Fibroblast of skin of abdomen (primary cell): ENCODE measurements at regions not wholly inside any gene's neighbourhood (a gene's known extent, or its start where the extent isn't known, plus 50 kb on each side); places are given as distances from the start of the nearest gene placed in this dataset.
"Not testable (repeated sequence)": the region's sequence is repeated elsewhere in the genome, so short reads cannot be mapped to it uniquely, and the experiment has no call there.

Source experiments
- DNase-seq: peaks from one replicate; pipeline ENCODE4 v3.0.0-alpha.2; 2013

DNA sequence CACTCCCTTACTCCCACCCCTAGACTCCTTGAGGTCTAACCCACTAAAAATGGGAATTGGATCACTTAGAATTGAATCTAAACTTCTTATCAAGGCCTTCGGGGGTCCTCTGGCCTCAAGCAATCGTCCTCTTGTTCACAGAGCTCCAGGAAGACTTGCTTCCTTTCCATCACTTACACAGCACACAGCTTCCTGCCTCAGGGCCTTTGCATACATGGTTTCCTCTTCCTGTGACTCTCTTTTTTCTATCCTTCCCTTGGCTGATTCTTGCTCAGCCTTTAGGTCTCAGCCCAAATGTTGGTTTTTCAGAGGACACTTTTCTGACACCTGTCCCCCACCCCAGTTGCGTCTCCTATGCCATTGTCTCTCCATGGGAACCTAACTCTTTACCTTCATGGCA lies 50.0 kb upstream of the ALDH1B1 start:
- DNase-seq = no peak

DNA sequence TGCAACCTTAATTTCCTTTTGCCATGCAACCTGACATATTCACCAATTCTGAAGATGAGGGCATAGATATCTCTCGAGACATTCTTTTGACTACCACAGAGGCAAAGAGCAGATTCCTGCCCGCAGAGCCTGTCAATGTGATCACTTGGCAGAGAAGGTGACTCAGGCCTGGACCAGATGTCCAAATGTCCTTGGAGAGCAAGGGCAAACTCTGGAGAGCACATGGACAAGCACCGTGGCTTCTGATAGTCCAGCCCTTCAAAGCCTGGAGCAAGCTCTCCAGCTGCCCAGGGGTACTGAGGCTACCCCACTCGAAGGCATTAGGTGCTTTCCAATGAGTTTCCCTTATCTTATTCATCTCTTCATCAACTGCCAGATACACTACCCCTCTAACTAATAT lies 50.4 kb upstream of the ALDH1B1 start:
- DNase-seq = no peak

DNA sequence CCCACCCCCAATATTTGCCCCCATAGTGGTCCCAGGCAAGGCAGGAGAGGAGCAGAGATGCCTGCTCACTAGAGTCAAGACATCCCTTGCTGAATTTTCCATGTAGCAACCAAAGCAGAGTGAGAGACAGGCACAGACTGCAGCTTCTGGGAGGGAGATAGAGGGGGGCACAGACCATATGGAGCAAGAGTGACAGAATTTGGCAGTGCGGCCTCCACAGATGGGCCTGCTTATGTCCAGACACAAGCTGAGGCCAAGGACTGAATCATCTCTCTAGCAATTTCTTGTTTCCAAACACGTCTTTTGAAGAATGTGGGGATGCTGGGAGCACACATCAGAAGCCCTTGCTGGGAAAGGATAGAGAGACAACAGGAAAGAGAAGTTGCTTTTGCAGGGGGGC lies 53.0 kb upstream of the ALDH1B1 start:
- DNase-seq = peak; percentile 80

DNA sequence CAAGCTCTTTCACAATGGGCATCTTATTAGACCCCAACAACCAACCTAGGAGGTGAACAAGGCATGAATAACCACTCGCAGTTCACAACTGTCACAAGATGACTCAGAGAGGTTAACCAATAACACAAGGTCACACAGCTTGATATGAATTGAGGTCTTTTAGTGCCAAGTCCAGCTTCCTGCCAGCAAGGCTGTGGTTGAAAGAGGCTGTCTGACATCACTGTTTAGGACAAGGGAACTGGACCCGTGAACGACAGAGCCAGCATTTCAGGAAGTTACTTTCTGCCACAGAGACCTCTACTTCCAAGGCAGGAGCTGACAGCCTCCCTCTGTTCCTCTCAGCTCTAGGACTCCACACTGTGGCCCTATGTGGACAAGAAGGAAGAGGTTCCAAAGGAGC lies 53.4 kb upstream of the ALDH1B1 start:
- DNase-seq = peak; percentile 56

DNA sequence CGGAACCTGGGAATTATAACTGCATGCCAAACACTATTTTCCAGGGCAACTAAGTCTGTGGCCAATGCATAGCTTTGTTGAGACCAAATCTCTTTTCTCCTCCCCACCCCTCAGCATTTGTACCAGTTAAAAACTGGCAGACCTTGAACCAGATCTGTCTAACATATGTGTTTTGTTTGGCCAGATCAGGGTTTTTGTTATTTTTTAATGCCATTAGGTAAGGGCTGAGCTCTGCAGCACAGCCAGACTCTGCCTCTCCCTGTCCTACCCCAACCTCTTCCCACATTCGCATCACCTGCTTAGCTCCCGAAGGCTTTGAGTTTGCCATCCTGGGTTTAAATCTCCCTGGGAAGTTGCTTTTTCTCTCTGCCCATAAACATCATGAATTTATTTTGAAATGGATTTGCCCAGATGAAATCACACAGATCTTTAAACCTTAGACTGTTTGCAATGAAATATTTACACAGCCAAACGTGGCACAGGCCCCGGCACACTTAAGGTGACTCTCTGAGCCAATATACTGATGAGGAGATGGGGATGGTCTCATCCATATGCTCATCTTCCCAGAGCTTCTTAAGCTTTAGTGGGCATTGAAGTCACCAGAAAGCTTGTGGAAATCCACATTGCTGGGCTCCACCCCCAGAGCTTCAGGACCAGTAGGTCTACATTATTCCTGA lies 54.0 kb upstream of the ALDH1B1 start:
- DNase-seq = no peak

DNA sequence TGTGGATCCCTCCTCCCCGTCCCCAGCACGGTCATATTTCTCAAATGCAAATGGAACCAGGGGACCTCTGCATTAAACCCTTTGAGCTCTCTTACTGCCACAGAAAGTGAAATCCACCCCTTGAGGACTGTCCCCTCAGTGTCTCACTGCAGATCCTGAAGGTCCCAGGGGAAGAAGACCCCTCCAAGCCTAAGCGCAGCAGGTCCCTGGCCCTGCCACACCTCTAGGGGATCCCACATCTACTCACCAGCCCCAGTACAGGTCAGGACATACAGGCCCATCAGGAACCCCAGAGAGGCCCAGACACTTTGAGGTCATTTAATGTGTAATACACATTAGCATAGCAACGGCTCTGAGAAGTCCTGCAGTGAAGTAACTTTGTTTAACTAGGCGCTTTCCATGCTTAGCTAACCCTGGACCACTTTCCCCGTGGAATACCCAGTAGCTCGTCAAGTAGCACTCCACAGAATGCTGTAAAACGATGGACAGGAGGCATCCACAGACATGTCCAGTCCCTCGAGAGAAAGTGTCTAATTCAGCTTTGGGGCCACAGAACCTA lies 54.7 kb upstream of the ALDH1B1 start:
- no peak for DNase-seq

DNA sequence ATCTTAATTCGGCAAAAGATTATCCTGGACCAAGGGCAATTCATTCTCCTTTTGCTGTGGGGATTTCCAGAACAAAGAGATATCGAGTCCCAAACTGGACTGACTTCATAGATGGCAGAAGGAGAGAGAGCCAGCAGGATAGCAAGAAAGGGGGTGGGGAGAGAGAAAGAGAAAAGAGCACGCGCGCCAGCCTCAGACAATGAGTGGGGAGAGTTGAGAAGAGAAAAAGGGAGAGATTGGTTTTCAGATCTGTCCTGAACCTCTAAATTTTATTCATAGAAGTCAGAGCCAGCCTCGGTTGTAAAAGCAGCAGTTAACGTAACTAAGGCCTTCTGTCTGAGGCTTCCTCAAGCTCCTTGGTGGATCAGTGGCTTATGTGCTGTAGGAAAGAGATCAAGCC lies 55.3 kb upstream of the ALDH1B1 start:
- no peak for DNase-seq

DNA sequence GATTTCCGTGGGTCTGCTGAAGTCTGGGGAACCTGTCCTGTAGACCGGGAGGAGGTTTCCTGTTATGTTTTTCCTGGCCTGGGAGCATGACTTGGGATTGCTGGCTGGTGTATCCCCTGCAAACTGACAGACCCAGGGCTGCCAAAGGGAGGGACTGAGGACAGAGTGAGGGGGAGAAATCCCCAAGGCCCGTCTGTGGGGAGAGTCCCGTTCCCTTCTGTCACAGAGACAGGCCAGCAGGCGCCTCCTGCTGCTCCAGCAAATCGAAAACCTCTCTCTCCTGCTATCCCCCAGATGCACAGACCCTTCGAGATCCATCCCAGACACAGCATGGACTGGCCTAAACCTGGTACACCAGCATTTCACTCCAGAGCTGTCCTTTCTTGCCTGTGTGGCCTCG lies 56.2 kb upstream of the ALDH1B1 start:
- DNase-seq = no peak

DNA sequence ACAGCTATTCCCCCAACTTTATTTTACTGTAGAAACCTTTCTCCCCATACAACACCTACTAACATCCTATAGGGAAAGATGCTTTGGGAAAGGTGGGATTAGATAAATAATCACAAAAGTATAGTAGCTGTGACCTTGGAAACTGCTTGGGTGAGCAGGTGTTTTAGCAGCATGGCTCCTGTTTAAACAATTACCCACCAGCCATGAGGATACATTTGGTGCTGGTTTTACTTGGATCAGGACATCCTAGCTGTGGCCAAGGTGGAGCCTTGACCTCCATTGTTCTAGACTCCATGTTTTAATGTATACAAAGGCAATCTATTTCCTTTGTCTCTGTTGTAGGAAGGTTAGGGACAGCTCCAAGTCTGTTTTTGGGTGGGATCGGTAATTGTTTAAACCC lies 56.8 kb upstream of the ALDH1B1 start:
- no peak for DNase-seq

DNA sequence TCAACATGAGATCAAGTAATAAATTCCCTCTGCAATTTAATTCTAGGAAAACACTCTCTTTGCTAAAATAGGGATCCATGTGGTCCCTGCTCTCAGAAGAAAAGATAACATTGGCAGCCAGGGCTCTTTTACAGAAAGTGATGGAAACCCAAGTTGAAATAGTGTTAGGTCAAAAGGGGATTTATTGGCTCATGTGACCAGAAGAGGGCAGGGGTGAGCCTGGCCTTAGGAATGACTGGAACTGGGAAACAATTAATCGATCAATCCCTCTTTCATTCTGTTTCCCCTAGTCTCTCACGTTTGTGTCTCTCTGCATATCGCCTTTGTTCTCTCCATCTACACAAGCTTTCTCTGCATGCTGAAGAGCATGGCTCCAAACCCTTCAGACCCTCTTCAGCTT lies 58.3 kb upstream of the ALDH1B1 start:
- no peak for DNase-seq

DNA sequence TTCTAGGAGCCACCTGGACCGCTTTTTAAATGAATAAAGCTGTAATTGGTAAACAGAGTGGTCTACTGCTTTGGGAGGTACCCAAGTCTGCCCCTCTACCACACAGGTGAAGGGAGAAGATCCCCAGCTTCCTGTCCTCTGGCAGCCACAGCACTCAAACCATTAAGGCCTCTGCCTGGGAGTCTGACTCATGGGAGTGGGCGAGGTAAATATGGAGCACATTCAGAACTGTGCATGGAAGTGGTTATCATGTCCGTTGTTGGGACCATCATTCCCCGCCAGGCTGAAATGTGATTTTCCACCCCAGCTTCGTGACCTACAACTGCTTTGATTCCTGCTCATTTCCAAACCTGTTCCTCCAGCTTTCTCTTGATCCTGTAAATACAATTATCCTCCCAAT lies 59.5 kb upstream of the ALDH1B1 start:
- DNase-seq = no peak

DNA sequence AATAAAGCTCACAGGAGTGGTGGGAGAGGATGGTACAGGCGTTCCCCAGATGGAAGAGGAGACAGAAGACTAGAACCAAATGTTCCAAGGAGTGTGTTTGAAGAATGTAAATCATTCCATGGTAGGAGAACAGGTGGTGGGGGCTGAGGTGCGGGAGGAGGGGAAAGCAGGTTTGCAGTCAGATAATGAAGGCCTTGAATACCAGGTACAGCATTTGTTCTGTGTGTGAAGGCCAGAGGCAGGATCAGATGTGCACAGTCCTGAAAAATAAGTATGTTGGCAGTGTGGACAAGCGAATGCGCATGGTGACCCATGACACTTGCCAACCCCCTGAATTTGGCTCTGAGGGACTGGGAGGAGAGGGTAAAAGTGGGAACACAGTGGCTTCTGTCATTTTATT lies 59.9 kb upstream of the ALDH1B1 start:
- no peak for DNase-seq

DNA sequence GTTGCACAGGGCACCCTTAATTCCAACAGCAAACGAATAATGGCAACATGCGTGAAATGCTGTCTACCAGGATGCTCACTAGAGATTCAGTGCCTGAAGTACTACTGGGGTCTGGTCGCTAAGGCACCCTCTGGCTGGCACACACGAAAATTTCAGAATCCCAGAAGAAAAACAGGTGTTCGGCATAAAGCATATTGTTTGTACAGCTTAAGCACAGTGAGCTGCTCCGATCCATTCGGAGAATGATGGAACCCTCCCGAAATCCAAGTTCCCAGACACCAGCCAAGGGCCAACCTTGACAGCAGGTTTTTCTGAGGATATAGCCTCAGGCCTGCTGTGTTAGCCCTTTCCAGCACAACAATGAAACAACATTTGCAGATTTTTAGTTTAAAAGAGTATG lies 61.4 kb upstream of the ALDH1B1 start:
- no peak for DNase-seq

DNA sequence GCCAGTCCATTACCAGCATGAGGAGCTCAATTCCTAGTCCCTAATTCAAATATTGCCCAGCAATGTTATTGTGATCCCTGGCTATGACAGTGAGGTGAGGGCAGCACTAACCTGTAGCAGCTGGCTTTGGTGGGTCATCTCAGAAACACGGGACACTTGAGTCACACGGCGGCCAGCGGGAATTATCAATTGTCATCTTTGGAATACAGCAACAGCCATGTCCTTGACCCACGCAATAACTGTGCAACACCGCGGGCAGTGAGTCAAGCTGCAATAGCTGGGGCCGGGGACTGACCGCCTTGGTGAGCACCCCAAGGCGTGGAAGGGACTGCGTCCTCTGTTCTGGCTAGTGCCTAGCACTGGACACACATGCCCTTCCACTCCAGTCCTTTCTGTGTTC lies 62.5 kb upstream of the ALDH1B1 start:
- no peak for DNase-seq

DNA sequence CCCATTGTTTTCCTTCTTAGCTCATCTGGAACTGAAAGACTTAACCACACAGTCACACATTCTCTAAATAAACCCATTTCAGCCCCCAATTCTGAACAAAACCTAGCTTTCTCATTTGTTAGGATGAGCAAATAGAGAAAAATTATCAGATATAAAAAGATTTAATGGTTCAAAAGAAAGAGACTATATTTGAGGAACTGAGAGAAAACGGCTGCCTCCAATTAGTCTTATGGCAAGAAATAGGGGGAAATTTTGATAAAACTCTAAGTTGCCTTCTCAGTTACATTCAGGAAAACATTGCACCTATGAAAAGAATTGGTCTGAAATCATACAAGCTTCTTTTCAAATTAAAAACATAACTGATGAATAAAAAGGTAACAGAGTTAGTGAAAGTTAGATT lies 63.7 kb upstream of the ALDH1B1 start:
- no peak for DNase-seq

DNA sequence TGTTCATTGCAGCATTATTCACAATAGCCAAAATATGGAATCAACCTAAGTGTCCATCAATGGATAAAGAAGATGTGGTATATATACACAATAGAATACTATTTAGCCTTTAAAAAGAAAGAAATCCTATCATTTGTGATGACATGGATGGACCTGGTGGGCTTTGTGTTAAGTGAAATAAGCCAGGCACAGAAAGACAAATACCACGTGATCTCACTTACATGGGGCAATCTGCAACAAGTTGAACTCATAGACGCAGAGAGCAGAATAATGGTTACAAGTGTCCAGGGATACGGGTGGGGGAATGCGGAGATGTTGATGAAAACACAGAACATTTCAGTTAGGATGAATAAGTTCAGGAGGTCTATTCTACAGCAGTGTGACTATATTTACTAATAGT lies 66.4 kb upstream of the ALDH1B1 start:
- DNase-seq = no peak

DNA sequence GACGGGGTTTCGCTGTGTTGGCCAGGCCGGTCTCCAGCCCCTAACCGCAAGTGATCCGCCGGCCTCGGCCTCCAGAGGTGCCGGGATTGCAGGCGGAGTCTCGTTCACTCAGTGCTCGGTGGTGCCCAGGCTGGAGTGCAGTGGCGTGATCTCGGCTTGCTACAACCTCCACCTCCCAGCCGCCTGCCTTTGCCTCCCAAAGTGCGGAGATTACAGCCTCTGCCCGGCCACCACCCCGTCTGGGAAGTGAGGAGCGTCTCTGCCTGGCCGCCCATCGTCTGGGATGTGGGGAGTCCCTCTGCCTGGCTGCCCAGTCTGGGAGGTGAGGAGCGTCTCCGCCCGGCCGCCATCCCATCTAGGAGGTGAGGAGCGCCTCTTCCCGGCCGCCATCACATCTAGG lies 68.3 kb upstream of the ALDH1B1 start:
- not testable (repeated sequence) for DNase-seq

DNA sequence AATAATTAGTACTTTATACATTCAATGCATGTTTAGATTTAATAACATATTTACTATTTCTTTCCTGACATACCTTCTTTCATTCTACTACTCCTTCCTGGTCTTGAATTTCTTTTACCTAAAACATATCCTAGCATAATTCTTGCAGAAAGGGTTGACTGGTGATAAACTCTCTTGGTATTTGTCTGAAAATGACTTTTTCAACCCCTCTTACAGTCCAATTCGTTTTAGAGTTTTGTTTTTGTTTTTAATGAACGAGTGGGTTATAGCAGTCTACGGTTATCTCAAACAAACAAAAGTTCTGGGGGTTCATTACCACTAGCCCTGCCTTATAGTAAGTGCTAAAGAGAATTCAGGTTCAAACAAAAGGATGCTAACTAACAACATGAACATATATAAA lies 69.6 kb upstream of the ALDH1B1 start:
- DNase-seq = no peak

DNA sequence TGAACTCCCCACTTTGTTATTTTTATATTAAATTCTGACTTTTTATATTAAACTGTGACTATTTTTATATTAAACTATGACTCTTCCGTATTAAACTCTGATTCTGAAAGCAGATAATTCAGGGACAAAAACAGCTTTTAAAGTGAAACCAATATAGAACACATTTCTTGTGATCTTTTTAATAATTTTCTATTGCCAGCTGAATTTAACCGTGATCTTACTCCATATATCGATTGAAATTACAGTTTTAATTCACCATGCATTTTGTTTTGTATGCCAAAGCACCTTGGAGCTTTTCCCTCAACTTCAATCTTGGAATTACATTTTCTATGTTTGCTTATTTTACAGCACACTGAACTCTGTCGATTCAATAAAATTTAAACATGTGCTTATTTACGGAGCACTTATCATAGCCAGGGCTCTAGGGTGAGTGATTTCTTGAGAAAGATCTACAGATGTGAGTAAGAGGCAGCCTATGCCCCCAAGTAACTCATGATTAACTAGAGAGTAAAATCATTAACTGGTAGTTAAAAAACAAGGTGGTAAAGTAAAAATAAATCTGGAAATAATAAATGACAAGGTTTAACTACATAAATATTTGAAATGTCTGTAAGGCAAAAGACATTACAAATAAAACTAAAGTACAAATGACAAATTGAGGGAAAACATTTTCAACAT lies 72.9 kb upstream of the ALDH1B1 start:
- no peak for DNase-seq

DNA sequence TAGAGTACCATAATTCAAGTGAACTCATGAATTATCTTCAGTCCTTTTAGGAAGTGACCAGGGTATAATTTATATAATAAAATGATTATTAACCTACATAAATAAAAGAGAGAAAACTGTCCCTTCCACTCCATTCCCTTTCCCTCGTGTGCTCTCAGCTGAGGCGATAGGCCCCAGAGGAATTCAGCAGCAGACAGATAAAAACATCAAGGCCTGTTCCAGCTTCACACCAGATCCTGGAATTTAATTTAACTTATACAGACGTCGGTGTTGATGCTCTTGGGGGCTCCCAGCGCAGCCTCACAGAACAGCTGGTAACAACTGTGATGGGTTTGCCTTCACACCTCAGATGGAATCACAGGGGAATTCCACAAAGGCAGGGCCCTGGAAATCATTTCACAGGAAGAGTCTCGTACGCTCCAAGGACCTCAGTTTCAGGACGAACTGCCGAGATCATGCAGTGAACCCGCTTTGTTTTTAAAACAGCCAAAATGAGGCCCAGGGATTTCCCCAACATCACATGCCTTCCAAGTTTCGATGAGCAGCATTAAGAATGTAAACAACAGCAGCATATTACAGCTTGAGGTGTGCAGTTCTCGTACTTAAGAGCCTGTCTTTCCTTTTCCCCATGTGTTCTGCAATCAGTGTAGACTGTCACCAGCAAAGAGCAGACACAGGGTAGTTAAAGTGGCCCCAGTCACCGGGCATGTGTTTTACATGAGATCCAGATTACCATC lies 73.6 kb upstream of the ALDH1B1 start:
- DNase-seq = peak; percentile 35

DNA sequence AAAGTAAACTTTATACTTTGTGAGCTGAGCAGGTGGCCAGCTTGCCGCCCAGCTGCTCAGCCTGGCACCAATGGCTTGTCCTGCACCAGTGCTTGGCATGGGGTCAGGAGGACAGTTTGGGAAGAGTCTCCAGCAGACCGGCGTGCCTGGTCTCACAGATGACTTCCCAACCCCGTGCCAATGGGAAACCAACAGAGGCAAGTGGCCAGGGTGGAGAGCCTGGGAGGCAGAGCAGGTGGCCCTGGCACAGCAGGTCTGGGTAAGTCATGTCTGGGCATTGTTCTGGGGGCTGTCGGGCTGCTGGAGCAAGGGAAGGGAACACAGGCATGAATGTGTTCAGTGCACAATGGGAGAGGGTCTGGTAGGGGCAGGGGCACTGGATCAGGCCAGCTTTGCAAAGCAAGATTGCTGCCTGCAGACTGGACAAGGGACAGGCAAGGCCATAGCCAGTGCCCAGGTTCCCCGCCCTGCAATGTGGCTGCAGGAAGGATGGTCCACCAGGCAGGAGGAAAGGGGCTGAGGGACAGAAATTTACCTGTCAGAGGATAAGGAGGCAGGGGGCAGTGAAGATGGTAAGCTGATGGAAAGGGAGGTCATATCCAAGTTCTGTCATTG lies 76.2 kb upstream of the ALDH1B1 start:
- no peak for DNase-seq

DNA sequence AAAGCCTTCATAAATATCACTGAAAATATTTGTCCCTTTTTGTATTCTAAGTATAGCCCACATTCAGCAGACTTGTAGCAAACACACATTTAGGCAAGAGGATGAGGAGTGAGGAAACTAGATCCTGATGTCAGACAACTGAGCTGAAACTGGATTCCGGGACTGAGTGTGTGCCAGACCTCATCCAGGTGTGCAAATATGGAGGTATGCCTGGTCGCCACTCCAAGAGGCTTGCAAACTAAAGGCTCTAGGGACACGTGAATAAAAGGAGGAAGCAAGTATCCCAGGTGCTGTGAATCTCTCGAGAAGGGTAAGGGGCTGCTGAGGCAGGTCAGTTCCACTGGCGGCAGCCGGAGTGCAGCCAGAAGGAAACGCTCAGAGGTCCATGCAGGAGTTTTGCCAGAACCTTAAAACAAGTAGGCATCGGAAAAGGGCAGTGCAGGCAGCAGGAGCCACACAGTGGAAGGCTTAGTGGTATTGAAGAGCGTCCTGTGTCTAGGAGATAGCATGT lies 77.4 kb upstream of the ALDH1B1 start:
- DNase-seq = no peak

DNA sequence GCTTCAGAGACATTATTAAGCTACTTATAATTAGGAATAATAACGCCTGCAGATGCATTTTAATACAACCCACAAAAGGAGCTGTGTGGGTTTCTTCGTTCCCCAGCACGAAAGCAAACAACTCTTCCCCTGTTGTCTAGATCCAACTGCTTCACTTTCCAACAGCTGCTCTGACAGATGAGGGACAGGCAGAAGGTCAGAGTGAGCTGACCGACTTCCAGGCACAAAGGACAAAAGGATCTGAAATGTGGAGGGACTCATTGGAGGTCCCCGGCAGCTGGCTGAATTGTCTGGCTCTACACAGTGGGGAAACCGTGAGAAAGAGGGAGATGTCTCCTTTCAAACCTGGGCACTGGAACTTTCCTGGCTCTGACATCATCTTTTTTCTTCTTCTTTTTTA lies 79.1 kb upstream of the ALDH1B1 start:
- DNase-seq = no peak
